ENCODE measurements at regions not wholly inside any gene's neighbourhood (a gene's known extent, or its start where the extent isn't known, plus 50 kb on each side); places are given as distances from the start of the nearest gene placed in this dataset.

DNA sequence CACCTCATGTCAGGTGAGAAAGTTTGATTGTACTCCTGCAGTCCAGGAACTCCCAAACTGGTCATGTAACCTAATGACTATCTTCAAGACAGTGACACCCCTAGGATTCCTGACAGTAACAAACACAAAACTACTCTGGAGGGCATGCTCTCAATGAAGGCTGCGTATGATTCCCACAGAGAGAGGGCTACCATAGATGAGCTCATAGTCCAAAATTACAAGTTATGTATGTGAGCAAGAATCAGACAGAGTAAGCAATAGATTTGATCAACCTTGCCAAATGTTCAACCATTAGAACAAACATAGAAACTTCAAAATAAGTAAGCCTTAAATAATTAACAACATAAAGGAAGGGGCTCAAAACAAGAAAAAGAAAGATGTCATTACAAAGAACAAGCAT is 158.1 kb downstream of the COPRS start:
- no peak overlapping the region for H3K27ac ChIP-seq (ENCODE audit: low read depth, low read length, poor library complexity, severe bottlenecking)
- ChIA-PET CTCF (ENCODE audit: unreplicated experiment) (no interaction called here), POLR2A (interaction anchor here (0.7 kb wide), 1 partner anchor 128 kb away, joined by 4 read pairs; no protein-coding TSS in a partner anchor)
- H3K4me1 ChIP-seq (ENCODE audit: insufficient read depth, low read length, poor library complexity, severe bottlenecking) = no peaks in the 10 kb centered on the region
- no peaks in the 10 kb centered on the region for H3K36me3 ChIP-seq (ENCODE audit: insufficient read depth, low read length)
- H3K4me3 ChIP-seq (ENCODE audit: low read depth, low read length, poor library complexity, severe bottlenecking) = no peak overlapping the region
- no peaks in the 10 kb centered on the region for H3K9me3 ChIP-seq (ENCODE audit: low read length)
- TF ChIP-seq EZH2phosphoT487 (IDR thresholded peaks at IDR 0.05; ENCODE audit: borderline replicate concordance, low read depth, low read length) = no peak
- TF ChIP-seq, protein P1, sequence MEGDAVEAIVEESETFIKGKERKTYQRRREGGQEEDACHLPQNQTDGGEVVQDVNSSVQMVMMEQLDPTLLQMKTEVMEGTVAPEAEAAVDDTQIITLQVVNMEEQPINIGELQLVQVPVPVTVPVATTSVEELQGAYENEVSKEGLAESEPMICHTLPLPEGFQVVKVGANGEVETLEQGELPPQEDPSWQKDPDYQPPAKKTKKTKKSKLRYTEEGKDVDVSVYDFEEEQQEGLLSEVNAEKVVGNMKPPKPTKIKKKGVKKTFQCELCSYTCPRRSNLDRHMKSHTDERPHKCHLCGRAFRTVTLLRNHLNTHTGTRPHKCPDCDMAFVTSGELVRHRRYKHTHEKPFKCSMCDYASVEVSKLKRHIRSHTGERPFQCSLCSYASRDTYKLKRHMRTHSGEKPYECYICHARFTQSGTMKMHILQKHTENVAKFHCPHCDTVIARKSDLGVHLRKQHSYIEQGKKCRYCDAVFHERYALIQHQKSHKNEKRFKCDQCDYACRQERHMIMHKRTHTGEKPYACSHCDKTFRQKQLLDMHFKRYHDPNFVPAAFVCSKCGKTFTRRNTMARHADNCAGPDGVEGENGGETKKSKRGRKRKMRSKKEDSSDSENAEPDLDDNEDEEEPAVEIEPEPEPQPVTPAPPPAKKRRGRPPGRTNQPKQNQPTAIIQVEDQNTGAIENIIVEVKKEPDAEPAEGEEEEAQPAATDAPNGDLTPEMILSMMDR (conservative IDR thresholded peaks at IDR 0.05; ENCODE audit: low read length) = no peak
- DNase-seq (ENCODE audit: low spot score) = no peak
- H3K79me2 ChIP-seq (ENCODE audit: insufficient read depth, low read depth, low read length) = no peaks in the 10 kb centered on the region
- no peak overlapping the region for H3K4me2 ChIP-seq (ENCODE audit: low read length)
- no peak overlapping the region for H2AFZ ChIP-seq (ENCODE audit: low read length)
- H3K9me2 ChIP-seq (ENCODE audit: insufficient read depth, low read length) = no peaks in the 10 kb centered on the region
- intact Hi-C loops (cut with micrococcal nuclease; ENCODE audit: unreplicated experiment) = no loop called here
- no TSS peak for BruUV-seq (replicated peaks)
- H4K20me1 ChIP-seq (ENCODE audit: insufficient read depth, low read length) = no peaks in the 10 kb centered on the region

DNA sequence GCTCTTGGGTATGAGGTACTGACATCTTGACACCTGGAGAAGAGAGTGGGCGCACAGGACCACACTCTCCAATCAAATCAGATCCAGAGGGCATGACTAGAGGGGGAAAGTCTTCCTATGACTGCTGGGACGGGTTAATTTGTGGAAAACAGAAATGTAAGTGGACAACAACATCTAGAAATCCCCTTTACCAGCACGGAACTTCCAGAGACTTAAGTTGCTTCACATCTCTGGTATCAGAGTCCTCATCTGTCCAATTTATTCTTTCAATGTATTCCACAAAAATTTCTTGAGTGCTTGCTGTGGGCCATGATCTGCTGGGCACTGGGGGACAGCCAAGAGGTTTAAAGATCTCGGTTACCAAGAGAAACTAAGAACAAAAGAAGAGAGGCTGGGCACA is 159.2 kb downstream of the COPRS start:
- no peaks in the 10 kb centered on the region for H3K9me2 ChIP-seq (ENCODE audit: insufficient read depth, low read length)
- no peak for TF ChIP-seq EZH2phosphoT487 (IDR thresholded peaks at IDR 0.05; ENCODE audit: borderline replicate concordance, low read depth, low read length)
- TF ChIP-seq, protein P1 (conservative IDR thresholded peaks at IDR 0.05; ENCODE audit: low read length) = no peak
- no peaks in the 10 kb centered on the region for H3K36me3 ChIP-seq (ENCODE audit: insufficient read depth, low read length)
- no TSS peak for BruUV-seq (replicated peaks)
- H3K4me2 ChIP-seq (ENCODE audit: low read length) = no peak overlapping the region
- no peak overlapping the region for H2AFZ ChIP-seq (ENCODE audit: low read length)
- intact Hi-C loops (cut with micrococcal nuclease; ENCODE audit: unreplicated experiment) = no loop called here
- no peak overlapping the region for H3K4me3 ChIP-seq (ENCODE audit: low read depth, low read length, poor library complexity, severe bottlenecking)
- no peak overlapping the region for H3K27ac ChIP-seq (ENCODE audit: low read depth, low read length, poor library complexity, severe bottlenecking)
- no peaks in the 10 kb centered on the region for H3K79me2 ChIP-seq (ENCODE audit: insufficient read depth, low read depth, low read length)
- POLR2A ChIA-PET = no interaction called here
- H3K4me1 ChIP-seq (ENCODE audit: insufficient read depth, low read length, poor library complexity, severe bottlenecking) = no peaks in the 10 kb centered on the region
- no peaks in the 10 kb centered on the region for H3K9me3 ChIP-seq (ENCODE audit: low read length)
- CTCF ChIA-PET (ENCODE audit: unreplicated experiment) = no interaction called here
- DNase-seq (ENCODE audit: low spot score) = no peak
- no peaks in the 10 kb centered on the region for H4K20me1 ChIP-seq (ENCODE audit: insufficient read depth, low read length)

DNA sequence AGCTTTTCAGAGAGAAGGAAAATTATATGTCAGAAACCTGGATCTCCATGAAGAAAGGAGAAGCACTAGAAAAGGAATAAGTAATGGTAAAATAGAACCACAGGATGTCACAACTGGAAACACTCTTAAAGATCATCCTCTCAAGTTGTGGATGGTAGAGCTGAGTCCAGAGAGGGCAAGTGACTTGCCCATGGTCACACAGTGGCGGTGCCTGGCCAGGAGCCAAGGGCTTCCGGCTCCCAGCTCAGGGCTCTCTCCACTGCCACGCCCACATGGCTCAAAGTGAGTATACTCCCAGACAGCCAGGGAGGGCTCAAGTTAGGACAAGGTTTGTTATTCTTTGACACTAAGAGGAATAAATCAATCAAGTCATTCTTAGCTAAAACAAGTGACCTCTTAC is 159.8 kb downstream of the COPRS start:
- intact Hi-C loops (cut with micrococcal nuclease; ENCODE audit: unreplicated experiment) = no loop called here
- Histone ChIP-seq H3K4me2 (ENCODE audit: low read length) (no peak overlapping the region), H3K79me2 (ENCODE audit: insufficient read depth, low read depth, low read length) (no peaks in the 10 kb centered on the region), H3K4me3 (ENCODE audit: low read depth, low read length, poor library complexity, severe bottlenecking) (no peak overlapping the region), H2AFZ (ENCODE audit: low read length) (no peak overlapping the region), H3K9me2 (ENCODE audit: insufficient read depth, low read length) (no peaks in the 10 kb centered on the region), H3K27ac (ENCODE audit: low read depth, low read length, poor library complexity, severe bottlenecking) (no peak overlapping the region), H3K4me1 (ENCODE audit: insufficient read depth, low read length, poor library complexity, severe bottlenecking) (no peaks in the 10 kb centered on the region), H3K36me3 (ENCODE audit: insufficient read depth, low read length) (no peaks in the 10 kb centered on the region), H4K20me1 (ENCODE audit: insufficient read depth, low read length) (no peaks in the 10 kb centered on the region), H3K9me3 (ENCODE audit: low read length) (no peaks in the 10 kb centered on the region)
- BruUV-seq (replicated peaks) = no TSS peak
- CTCF ChIA-PET (ENCODE audit: unreplicated experiment) = no interaction called here
- DNase-seq (ENCODE audit: low spot score) = no peak
- POLR2A ChIA-PET = no interaction called here
- TF ChIP-seq, protein P1 (conservative IDR thresholded peaks at IDR 0.05; ENCODE audit: low read length) = no peak
- TF ChIP-seq EZH2phosphoT487 (IDR thresholded peaks at IDR 0.05; ENCODE audit: borderline replicate concordance, low read depth, low read length) = no peak
